H9 (cell line): ENCODE measurements at regions not wholly inside any gene's neighbourhood (a gene's known extent, or its start where the extent isn't known, plus 50 kb on each side); places are given as distances from the start of the nearest gene placed in this dataset.

Source experiments
- DNase-seq: peaks from one replicate; pipeline ENCODE4 v3.0.0-alpha.2; 2017
- H2AFZ ChIP-seq: one replicate; pipeline ENCODE4 v1.6.1; 2013; ENCODE audit warnings: mild to moderate bottlenecking, low read length, control low read depth, moderate library complexity
- H2AK5ac ChIP-seq: 2 replicates; pipeline ENCODE4 v1.6.1; 2013; ENCODE audit warnings: low read length, control low read depth, mixed read lengths; ENCODE audit not compliant: insufficient read length
- H2BK120ac ChIP-seq: one replicate; pipeline ENCODE4 v1.6.1; 2013; ENCODE audit warnings: low read depth, mild to moderate bottlenecking, low read length, control low read depth, inconsistent platforms; ENCODE audit not compliant: poor library complexity, severe bottlenecking
- H2BK12ac ChIP-seq: 2 replicates; pipeline ENCODE4 v1.6.1; 2013; ENCODE audit warnings: low read length, control low read depth, mixed read lengths, low read depth; ENCODE audit not compliant: insufficient read length
- H2BK15ac ChIP-seq: 2 replicates; pipeline ENCODE4 v1.6.1; 2013; ENCODE audit warnings: low read depth, low read length, control low read depth
- H2BK20ac ChIP-seq: one replicate; pipeline ENCODE4 v1.6.1; 2013; ENCODE audit warnings: low read depth, mild to moderate bottlenecking, low read length, control low read depth, inconsistent platforms; ENCODE audit not compliant: poor library complexity, severe bottlenecking
- H2BK5ac ChIP-seq: 2 replicates; pipeline ENCODE4 v1.6.1; 2013; ENCODE audit warnings: low read length, control low read depth, mixed read lengths; ENCODE audit not compliant: insufficient read length
- H3K14ac ChIP-seq: 2 replicates; pipeline ENCODE4 v1.6.1; 2013; ENCODE audit warnings: low read length, control low read depth; ENCODE audit not compliant: insufficient read depth
- H3K18ac ChIP-seq: 2 replicates; pipeline ENCODE4 v1.6.1; 2013; ENCODE audit warnings: low read depth, mild to moderate bottlenecking, mixed read lengths, low read length, control low read depth; ENCODE audit not compliant: insufficient read length
- H3K23ac ChIP-seq: 2 replicates; pipeline ENCODE4 v1.6.1; 2013; ENCODE audit warnings: low read length, control low read depth, mixed read lengths, low read depth; ENCODE audit not compliant: insufficient read length
- H3K23me2 ChIP-seq: 2 replicates; pipeline ENCODE4 v1.6.1; 2013; ENCODE audit warnings: low read depth, mild to moderate bottlenecking, mixed read lengths, low read length, control low read depth; ENCODE audit not compliant: insufficient read length, poor library complexity, severe bottlenecking
- H3K27ac ChIP-seq: 2 replicates; pipeline ENCODE4 v1.5.1; 2013; ENCODE audit warnings: low read length, control low read depth, mixed read lengths, low read depth; ENCODE audit not compliant: insufficient read length
- H3K27me3 ChIP-seq: 2 replicates; pipeline ENCODE4 v1.6.1; 2013; ENCODE audit warnings: low read length, control low read depth, inconsistent platforms; ENCODE audit not compliant: insufficient read depth
- H3K4ac ChIP-seq: 2 replicates; pipeline ENCODE4 v1.6.1; 2013; ENCODE audit warnings: low read depth, mild to moderate bottlenecking, control low read depth, inconsistent platforms, low read length, moderate library complexity
- H3K4me1 ChIP-seq: 2 replicates; pipeline ENCODE4 v1.6.1; 2013; ENCODE audit warnings: low read length, control low read depth, inconsistent platforms; ENCODE audit not compliant: insufficient read depth
- H3K4me2 ChIP-seq: 2 replicates; pipeline ENCODE4 v1.6.1; 2013; ENCODE audit warnings: low read length, control low read depth, mixed read lengths; ENCODE audit not compliant: insufficient read length, insufficient read depth
- H3K56ac ChIP-seq: 2 replicates; pipeline ENCODE4 v1.6.1; 2013; ENCODE audit warnings: low read depth, mild to moderate bottlenecking, mixed read lengths, low read length, control low read depth; ENCODE audit not compliant: insufficient read length
- H3K79me1 ChIP-seq: 2 replicates; pipeline ENCODE4 v1.6.1; 2013; ENCODE audit warnings: low read depth, mild to moderate bottlenecking, moderate library complexity, low read length, control low read depth, inconsistent platforms; ENCODE audit not compliant: insufficient read depth, poor library complexity, severe bottlenecking
- H3K79me2 ChIP-seq: 2 replicates; pipeline ENCODE4 v1.6.1; 2013; ENCODE audit warnings: low read length, control low read depth, inconsistent platforms; ENCODE audit not compliant: insufficient read depth
- H3K9ac ChIP-seq: 2 replicates; pipeline ENCODE4 v1.6.1; 2013; ENCODE audit warnings: low read length, control low read depth, mixed read lengths; ENCODE audit not compliant: insufficient read length; ENCODE audit errors: extremely low read depth
- H3K9me3 ChIP-seq: one replicate; pipeline ENCODE4 v1.6.1; 2013; ENCODE audit warnings: low read depth, low read length, inconsistent platforms; ENCODE audit not compliant: control insufficient read depth
- H3T11ph ChIP-seq: one replicate; pipeline ENCODE4 v1.6.1; 2013; ENCODE audit warnings: mild to moderate bottlenecking, low read length, control low read depth, inconsistent platforms
- H4K20me1 ChIP-seq: one replicate; pipeline ENCODE4 v1.6.1; 2013; ENCODE audit not compliant: control insufficient read depth, insufficient read length, insufficient read depth
- H4K5ac ChIP-seq: 2 replicates; pipeline ENCODE4 v1.6.1; 2013; ENCODE audit warnings: low read depth, mild to moderate bottlenecking, mixed read lengths, low read length, control low read depth; ENCODE audit not compliant: insufficient read length
- H4K8ac ChIP-seq: replicated peaks from 2 replicates; pipeline ENCODE4 v1.6.1; 2013; ENCODE audit warnings: low read length, control low read depth, mixed read lengths, low read depth; ENCODE audit not compliant: insufficient read length
- H4K91ac ChIP-seq: 2 replicates; pipeline ENCODE4 v1.6.1; 2013; ENCODE audit warnings: low read depth, mild to moderate bottlenecking, moderate library complexity, mixed read lengths, low read length, control low read depth; ENCODE audit not compliant: insufficient read length
- H3K27ac Mint-ChIP-seq, 3 experiments: 2 replicates in 2 of 3; 3 replicates in 1 of 3; pipeline ENCODE4 v1.8.0; 2020 to 2021; ENCODE audit warnings: mixed read lengths in 3 of 3, mild to moderate bottlenecking in 1 of 3, moderate library complexity in 1 of 3
- H3K27me3 Mint-ChIP-seq: 2 replicates; pipeline ENCODE4 v1.8.0; 2021; ENCODE audit warnings: low read depth, mild to moderate bottlenecking, moderate library complexity, mixed read lengths
- H3K36me3 Mint-ChIP-seq, 3 experiments: 2 replicates in 2 of 3; 3 replicates in 1 of 3; pipeline ENCODE4 v1.8.0; 2020 to 2021; ENCODE audit warnings: low read depth in 3 of 3, mixed read lengths in 3 of 3; ENCODE audit not compliant: insufficient read depth in 1 of 3
- H3K4me1 Mint-ChIP-seq, 2 experiments: 2 replicates each; pipeline ENCODE4 v1.8.0; 2020; ENCODE audit warnings: mixed read lengths in 2 of 2
- H3K4me3 Mint-ChIP-seq, 2 experiments: 2 replicates in 1 of 2; 3 replicates in 1 of 2; pipeline ENCODE4 v1.8.0; 2020 to 2021; ENCODE audit warnings: mild to moderate bottlenecking in 2 of 2, mixed read lengths in 2 of 2, moderate library complexity in 1 of 2
- H3K9me3 Mint-ChIP-seq, 2 experiments: 2 replicates in 1 of 2; 3 replicates in 1 of 2; pipeline ENCODE4 v1.8.0; 2020; ENCODE audit warnings: mild to moderate bottlenecking in 2 of 2, mixed read lengths in 2 of 2, moderate library complexity in 1 of 2
- CTCF ChIP-seq: fragments of 200-600 bp; sonication (generic); conservative IDR thresholded peaks from 3 replicates; pipeline ENCODE4 v1.8.0; 2021; ENCODE audit warnings: antibody characterized with exemption, mild to moderate bottlenecking
- WGBS: extraction: QIAGEN DNeasy Blood & Tissue Kit; methylation state at CpG from one replicate; pipeline ENCODE4 v1.1.7; 2013; ENCODE audit warnings: missing lambda C conversion rate, low lambda C conversion rate, mixed read lengths; ENCODE audit not compliant: insufficient read length; ENCODE audit errors: extremely low coverage; 5-methylcytosine and 5-hydroxymethylcytosine counted together

DNA sequence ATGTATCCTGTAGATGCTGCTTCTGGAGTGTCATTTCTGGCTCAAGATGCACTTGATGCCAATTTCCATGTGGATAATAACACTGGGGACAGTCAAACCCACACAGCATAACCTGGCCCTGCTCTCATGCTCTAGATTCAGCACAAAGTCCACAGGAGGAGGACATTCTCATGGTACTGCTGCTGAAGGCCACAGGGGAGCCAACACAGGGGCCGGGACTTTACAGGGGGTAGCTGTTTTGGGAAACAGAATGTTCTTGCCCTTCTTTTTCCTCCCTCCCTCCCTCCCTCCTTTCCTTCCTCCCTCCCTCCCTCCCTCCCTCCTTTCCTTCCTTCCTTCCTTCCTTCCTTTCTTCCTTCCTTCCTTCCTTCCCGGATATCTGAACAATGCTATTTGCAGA lies 477.4 kb downstream of the PDCD6IP start:
- Histone ChIP-seq H3K18ac (no peak overlapping the region), H2BK12ac (no peak overlapping the region), H3K9ac (no peak overlapping the region), H2BK5ac (no peak overlapping the region), H3K79me1 (no peaks in the 10 kb centered on the region), H3T11ph (no peak overlapping the region), H4K8ac (no peak overlapping the region), H4K5ac (no peak overlapping the region), H4K20me1 (no peaks in the 10 kb centered on the region), H3K4me1 (no peaks in the 10 kb centered on the region), H2AFZ (no peak overlapping the region), H2BK120ac (no peak overlapping the region), H3K4me2 (no peak overlapping the region), H3K27ac (no peak overlapping the region), H3K23me2 (no peaks in the 10 kb centered on the region), H3K27me3 (no peaks in the 10 kb centered on the region), H3K79me2 (no peaks in the 10 kb centered on the region), H2BK15ac (no peak overlapping the region), H3K9me3 (no peaks in the 10 kb centered on the region), H2BK20ac (no peak overlapping the region), H3K56ac (no peak overlapping the region), H3K23ac (no peak overlapping the region), H4K91ac (no peak overlapping the region), H3K4ac (no peak overlapping the region), H3K14ac (no peak overlapping the region), H2AK5ac (no peak overlapping the region)
- H3K36me3 Mint-ChIP-seq, result no peaks in the 10 kb centered on the region
- H3K9me3 Mint-ChIP-seq, result no peaks in the 10 kb centered on the region
- no peaks in the 10 kb centered on the region for H3K27me3 Mint-ChIP-seq
- H3K4me1 Mint-ChIP-seq, result peaks cover 0 to 3% of the 10 kb centered on the region in 2 experiments; a peak in 1 of 4 replicates
- no peak overlapping the region for H3K27ac Mint-ChIP-seq
- TF ChIP-seq CTCF, result no peak
- no peak for DNase-seq
- no peak overlapping the region for H3K4me3 Mint-ChIP-seq
- WGBS, result no CpG with 5 or more reads among the region's 2 CpGs
